ENCODE measurements at regions not wholly inside any gene's neighbourhood (a gene's known extent, or its start where the extent isn't known, plus 50 kb on each side); places are given as distances from the start of the nearest gene placed in this dataset.

DNA sequence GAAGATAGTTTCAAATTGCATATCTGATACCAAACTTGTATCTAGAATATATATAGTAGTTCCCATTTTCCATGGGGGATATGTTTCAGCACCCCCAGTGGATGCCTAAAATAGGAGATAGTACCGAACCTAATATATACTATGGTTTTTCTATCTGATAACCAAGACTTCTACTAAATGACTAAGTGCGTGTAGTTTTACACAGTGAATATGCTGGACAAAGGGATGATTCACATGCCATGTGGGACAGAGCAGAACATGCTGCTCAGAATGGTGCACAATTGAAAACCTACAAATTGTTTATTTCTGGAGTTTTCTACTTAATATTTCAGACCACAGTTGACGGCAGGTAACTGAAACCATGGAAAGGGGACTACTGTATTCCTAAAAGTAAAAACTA lies 73.4 kb upstream of the TP63 start:
- TF ChIP-seq, protein P1, sequence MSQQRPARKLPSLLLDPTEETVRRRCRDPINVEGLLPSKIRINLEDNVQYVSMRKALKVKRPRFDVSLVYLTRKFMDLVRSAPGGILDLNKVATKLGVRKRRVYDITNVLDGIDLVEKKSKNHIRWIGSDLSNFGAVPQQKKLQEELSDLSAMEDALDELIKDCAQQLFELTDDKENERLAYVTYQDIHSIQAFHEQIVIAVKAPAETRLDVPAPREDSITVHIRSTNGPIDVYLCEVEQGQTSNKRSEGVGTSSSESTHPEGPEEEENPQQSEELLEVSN (IDR thresholded peaks at IDR 0.05; ENCODE audit: borderline replicate concordance in 1 of 2, extremely low read depth in 1 of 2, insufficient read depth in 1 of 2, insufficient read length in 1 of 2, low read depth in 1 of 2, low read length in 1 of 2, poor library complexity in 1 of 2, severe bottlenecking in 1 of 2), result no peak
- TF ChIP-seq PTBP1 (IDR thresholded peaks at IDR 0.05; ENCODE audit: low read depth, low read length), result no peak
- no peak for TF ChIP-seq HDGF (IDR thresholded peaks at IDR 0.05)
- no peak for TF ChIP-seq FOSL1 (tag; conservative IDR thresholded peaks at IDR 0.05)
- TF ChIP-seq POLR2AphosphoS5 (IDR thresholded peaks at IDR 0.05; ENCODE audit: control insufficient read depth, insufficient read depth, low read depth, low read length), result no peak
- TF ChIP-seq NFYB (IDR thresholded peaks at IDR 0.05; ENCODE audit: extremely low read depth, insufficient read length), result no peak
- TF ChIP-seq RCOR1 (IDR thresholded peaks at IDR 0.05; ENCODE audit: borderline replicate concordance in 1 of 2, low read depth in 2 of 2, low read length in 2 of 2), result no peak
- TF ChIP-seq GABPA (tag; conservative IDR thresholded peaks at IDR 0.05; ENCODE audit: low read depth), result no peak
- TF ChIP-seq, protein P2, sequence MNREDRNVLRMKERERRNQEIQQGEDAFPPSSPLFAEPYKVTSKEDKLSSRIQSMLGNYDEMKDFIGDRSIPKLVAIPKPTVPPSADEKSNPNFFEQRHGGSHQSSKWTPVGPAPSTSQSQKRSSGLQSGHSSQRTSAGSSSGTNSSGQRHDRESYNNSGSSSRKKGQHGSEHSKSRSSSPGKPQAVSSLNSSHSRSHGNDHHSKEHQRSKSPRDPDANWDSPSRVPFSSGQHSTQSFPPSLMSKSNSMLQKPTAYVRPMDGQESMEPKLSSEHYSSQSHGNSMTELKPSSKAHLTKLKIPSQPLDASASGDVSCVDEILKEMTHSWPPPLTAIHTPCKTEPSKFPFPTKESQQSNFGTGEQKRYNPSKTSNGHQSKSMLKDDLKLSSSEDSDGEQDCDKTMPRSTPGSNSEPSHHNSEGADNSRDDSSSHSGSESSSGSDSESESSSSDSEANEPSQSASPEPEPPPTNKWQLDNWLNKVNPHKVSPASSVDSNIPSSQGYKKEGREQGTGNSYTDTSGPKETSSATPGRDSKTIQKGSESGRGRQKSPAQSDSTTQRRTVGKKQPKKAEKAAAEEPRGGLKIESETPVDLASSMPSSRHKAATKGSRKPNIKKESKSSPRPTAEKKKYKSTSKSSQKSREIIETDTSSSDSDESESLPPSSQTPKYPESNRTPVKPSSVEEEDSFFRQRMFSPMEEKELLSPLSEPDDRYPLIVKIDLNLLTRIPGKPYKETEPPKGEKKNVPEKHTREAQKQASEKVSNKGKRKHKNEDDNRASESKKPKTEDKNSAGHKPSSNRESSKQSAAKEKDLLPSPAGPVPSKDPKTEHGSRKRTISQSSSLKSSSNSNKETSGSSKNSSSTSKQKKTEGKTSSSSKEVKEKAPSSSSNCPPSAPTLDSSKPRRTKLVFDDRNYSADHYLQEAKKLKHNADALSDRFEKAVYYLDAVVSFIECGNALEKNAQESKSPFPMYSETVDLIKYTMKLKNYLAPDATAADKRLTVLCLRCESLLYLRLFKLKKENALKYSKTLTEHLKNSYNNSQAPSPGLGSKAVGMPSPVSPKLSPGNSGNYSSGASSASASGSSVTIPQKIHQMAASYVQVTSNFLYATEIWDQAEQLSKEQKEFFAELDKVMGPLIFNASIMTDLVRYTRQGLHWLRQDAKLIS (CRISPR knock-in tag; IDR thresholded peaks at IDR 0.05), result no peak
- TF ChIP-seq RAD21 (CRISPR knock-in tag; conservative IDR thresholded peaks at IDR 0.05 in 1 of 2, IDR thresholded peaks at IDR 0.05 in 1 of 2), result no peak
- TF ChIP-seq FUS (optimal IDR thresholded peaks at IDR 0.05; ENCODE audit: low read depth, low read length), result no peak
- no peak for TF ChIP-seq RFX5 (IDR thresholded peaks at IDR 0.05; ENCODE audit: low read depth, low read length)
- TF ChIP-seq, protein P3, sequence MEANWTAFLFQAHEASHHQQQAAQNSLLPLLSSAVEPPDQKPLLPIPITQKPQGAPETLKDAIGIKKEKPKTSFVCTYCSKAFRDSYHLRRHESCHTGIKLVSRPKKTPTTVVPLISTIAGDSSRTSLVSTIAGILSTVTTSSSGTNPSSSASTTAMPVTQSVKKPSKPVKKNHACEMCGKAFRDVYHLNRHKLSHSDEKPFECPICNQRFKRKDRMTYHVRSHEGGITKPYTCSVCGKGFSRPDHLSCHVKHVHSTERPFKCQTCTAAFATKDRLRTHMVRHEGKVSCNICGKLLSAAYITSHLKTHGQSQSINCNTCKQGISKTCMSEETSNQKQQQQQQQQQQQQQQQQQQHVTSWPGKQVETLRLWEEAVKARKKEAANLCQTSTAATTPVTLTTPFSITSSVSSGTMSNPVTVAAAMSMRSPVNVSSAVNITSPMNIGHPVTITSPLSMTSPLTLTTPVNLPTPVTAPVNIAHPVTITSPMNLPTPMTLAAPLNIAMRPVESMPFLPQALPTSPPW (CRISPR knock-in tag; IDR thresholded peaks at IDR 0.05), result no peak

Data from K562 (cell line).